GM21619 (cell line): ENCODE measurements at regions not wholly inside any gene's neighbourhood (a gene's known extent, or its start where the extent isn't known, plus 50 kb on each side); places are given as distances from the start of the nearest gene placed in this dataset.

Experiments
- ATAC-seq: cut with Tn5 transposase; IDR thresholded peaks from one replicate; pipeline ENCODE4 v1.9.1; 2021; ENCODE audit not compliant: unreplicated experiment

DNA sequence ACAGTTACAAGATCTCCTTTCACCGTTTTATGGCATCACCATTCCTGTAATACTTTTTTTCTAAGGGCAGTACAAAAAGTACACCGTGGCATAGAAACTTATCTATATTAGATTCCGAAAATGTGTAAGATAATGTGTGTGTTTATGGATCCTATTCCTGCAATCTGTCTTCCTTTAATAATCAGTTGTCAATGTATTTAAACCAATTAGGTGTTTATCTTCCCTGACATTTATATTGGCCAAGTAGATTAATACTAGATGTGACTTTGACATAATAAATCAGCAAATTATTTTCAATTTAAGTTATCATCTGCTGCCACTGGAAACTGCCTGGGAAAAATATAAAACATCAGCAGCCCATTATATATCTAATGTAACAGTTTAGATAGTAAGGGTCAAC lies 770.3 kb upstream of the ADGRL2 start:
- ATAC-seq = no peak

DNA sequence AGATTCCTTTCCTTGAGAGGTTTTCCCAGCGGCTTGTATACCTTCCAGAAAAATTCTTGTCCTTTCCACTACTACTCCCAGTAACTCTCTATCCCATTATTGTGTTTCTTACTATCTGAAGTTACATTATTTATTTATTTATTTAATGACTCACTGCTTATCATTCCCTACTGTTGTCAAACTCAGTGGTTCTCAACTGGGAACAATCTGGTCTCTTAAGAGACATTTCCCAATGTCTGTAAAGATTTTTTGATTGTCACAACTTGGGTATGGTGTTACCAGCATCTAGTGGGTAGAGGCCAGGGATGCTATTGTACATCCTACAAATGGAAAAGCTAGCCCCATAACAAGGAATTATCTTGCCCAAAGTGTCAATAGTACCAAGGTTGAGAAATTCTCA lies 771.5 kb upstream of the ADGRL2 start:
- no peak for ATAC-seq

DNA sequence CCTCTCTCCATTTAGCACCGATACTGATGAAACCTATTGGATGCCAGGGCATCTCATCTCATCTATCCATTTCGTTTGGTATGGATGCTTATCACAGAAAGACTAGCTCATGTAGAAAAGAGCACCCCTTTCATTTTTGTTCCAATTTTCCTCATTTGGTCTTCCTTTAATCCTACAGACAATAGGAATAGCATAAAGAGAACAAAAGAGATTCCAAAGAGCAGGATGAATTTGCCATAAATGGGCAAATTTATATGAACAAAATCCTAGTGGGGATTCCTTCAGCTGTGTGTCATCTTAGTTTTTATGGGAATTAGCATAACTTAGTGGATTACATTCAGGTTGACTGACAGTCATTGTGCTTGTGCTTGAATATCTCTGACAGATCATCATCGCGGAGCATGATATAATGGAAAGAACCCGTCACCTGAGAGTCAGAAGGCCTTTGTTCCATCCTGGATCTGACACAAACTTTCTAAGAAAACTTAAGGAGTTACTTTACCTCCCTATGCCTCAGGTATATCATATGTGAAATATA lies 777.5 kb upstream of the ADGRL2 start:
- no peak for ATAC-seq

DNA sequence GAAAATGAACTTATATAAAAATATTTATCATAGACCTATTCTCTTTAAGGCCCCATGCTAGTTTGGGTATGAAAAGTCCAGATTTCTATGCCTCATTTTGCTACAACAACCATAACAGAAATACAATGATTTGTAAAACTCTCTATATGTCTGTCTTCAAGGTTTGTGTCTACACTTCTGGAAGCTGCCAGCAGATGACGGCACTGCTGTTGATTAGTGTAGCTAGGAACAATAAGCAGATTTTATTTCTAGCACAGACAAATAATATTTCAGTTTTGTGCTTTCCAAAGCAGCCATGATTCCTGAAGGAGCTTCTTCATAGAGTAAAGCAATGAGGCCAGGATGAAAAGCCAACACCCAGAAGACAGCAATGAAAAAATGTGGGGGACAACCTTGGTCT lies 779.6 kb upstream of the ADGRL2 start:
- no peak for ATAC-seq

DNA sequence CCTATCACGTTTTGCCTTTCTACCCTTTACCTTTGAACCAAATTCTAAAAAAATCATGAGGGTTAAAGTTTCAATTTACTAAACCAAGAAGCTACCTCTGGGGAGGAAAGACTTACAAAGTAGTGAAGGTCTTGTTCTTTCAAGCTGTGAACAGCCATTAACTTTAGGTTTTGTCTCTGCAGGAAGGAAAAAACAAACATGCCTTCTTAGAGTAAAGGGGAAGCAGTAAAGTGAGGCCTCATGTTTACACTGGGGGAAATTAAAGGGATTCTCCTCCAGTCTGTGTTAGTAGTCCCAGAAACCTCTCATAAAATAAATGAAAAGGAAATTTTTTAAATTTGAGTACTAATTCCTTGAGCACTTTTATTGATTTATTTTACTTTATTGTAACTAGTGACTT lies 780.2 kb upstream of the ADGRL2 start:
- no peak for ATAC-seq

DNA sequence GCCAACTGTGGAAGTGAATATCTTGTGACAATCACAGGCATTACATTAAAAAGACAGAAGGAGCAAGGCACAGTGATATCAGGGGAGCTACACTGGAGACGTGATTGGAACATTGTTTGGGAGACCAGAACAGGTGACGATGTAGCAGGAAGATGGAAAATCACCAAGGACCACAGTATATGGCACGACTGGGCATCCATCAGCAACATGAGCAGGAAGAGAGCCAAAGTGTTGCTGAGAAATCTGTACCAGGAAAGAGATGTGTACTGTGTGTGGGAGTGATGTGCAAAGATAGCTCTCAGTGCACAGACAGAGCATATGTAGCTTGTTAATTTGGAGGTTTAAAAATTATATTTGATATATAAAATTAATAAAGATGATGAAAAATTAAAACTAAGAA lies 790.6 kb upstream of the ADGRL2 start:
- ATAC-seq = no peak

DNA sequence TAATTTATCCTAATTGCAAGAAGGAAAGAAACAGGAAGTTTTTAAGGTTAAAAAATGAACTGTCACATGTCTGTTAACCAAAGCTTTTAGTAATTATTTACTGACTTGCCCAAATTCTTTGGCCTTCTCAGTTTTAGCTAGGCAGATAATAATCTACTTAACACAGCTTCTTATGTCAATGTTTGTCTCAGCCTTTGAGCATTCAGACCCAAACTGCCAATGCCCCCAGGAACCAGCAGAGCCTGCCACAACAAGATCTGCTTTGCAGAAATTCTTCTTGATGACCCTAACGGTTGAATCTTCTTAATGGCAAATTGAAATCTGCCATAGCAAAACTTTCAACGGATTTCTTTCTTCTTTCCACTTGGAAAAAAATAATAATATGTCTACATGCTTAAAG lies 792.4 kb upstream of the ADGRL2 start:
- no peak for ATAC-seq

DNA sequence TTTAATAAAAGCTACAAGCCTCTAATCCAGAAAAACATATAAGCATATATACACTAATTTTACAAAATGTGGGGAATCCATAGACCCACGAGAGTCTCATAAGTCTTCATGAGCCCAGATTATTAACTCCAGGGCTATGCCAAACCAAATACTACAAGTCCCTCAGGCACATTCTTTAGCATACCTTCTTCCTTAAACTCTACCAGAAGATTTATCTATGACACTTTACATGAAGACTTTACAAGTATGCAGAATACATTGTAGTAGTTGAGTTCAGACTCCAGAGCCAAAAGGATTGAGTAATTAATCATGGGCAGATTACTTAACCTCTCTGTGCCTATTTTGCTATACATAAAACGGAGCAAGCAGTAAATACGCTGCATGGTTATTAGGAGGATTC lies 793.7 kb upstream of the ADGRL2 start:
- no peak for ATAC-seq

DNA sequence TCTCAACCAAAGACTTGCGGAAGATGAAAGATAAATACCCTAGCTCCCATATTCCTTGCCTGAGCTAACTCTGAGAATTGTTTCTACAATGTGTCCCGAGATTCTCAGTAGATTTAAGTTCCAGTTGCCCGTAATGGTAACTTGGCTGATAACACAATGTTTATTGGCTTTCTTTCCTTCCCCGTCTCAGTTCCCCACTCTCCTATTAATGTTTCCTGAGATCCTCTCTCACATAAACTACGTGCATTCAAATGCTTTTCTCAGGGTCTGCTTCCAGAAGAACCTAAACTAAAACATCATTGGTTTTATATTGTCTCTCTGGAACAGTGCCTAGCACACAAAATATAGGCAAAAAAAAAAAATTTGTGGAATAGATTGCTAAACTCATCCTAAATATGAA lies 794.2 kb upstream of the ADGRL2 start:
- ATAC-seq = no peak

DNA sequence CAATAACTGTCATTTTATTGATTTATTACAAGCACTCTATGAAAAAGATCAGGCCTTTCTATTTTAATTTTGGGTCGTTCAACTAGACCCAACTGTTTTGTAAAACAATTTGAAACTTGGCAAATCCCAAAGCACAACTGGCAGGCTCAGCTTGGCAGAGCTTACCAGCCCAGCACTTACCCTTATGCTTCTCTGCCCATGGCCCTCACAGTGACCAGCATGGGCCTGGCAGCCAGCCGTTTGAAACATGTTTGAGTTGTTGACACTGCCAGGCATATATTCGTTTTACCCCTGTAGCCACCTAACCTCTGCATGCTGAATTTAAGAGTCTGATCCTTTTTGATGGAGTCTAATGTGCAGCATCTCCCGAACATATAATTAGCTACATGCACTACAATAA lies 796.7 kb upstream of the ADGRL2 start:
- ATAC-seq = no peak

DNA sequence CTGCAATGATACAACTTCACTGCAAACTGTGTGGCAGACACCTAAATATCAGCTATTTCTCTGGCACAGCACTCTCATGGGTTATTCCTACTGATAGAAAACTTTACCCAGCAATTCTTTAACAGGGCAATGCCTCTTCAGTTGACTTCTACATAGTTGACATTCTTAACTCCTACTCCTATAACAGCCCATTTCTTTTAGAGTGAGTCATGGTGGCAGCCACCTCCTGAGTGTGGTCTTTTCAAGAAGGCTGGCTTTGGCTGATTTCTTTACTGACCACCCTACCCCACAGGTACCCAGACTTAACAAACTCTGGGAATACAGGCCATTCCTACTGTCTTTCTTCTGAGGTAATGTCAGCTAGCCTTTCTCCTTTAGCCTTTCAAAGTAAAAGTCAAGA lies 805.8 kb upstream of the ADGRL2 start:
- ATAC-seq = no peak

DNA sequence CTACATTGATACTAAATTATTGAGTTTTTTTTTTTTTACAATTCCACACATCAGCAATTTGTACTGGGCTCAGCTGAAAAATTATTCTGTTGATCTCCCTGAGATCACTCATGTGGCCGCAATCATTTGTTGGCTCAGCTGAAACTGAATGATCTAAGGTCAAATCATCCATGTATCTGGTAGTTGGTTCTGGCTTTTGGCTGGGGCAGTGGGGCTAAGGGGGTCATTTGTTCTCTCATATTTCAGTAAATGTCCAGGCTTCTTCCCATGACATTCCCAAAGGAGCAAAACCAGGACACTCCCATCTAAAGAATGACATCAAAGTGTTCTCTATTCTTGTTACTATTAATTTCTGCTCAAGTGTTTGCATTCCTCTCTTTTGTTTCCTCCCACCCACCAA lies 806.7 kb upstream of the ADGRL2 start:
- no peak for ATAC-seq

DNA sequence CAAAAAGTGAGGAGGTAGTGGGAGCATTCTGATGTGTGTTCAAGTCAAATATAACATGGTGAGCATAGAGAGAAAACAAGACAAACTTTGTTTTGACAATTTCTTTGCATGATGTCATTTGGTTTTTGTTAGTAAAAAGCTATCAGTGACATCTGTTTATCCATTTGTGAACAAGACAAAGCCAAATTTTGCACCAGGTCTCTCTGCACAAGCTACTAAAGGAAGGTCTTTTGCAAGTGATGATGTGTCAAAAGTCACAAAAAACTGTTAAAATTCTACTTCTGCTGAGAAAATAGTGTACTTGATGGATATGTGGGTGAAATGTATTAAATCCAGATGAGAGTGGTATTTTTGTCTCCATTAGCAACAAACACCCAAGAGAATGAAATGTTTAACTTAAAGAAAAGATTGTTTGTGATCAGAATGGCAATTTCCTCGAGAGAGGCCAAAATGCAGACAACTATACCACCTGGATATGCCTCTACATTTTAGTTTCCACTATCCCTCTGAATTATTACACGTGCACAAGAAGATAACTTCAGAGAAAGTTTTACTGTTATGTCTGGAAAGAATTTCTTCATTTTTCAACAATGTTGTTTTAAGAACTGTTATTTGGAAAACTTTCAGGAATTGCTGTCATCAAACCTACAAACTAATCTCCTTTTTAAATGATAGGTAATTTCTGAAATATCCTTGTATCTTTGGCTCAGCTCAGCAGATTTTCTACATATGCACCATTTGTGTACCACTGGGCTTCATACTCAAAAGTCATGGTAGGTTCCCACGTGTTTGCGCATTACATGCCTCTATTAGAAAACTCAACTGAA lies 807.4 kb upstream of the ADGRL2 start:
- ATAC-seq = no peak

DNA sequence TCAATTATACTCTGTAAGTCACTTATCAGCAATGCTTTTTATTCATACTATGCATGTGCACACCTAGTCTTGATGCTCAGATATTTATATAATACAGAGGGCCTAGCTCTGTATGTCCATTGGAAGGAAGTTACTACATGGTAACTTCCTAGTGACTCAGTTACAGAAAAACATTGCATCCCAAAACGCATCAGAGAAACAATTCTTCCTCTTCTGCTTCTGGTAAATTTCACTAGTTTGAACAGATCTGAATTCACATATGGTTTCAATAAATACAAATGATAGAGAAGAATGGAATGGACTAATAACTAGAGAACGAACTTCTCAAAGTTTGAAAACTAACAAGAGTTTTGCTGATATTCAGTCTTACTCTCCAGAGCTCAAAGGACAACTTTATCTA lies 811.3 kb upstream of the ADGRL2 start:
- ATAC-seq = no peak

DNA sequence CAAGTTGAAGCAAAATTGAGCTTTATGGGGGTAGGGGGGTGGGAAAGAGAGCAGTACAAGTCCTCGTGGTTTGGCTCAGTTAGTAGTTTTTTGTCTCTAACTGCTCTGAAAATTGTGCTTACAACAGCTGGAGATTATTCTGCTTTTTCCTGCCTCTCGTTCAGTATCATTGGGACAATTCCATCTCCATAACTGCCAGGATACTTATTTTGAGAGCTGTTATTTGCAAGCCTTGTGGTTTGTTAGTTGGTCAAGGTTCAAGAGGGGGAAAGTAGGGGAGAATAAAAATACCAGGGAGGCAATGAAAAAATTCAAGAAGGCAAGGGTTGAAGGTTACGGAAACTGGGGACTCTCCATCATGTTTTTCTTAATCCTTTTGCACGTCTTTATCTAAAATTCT lies 811.8 kb upstream of the ADGRL2 start:
- ATAC-seq = no peak

DNA sequence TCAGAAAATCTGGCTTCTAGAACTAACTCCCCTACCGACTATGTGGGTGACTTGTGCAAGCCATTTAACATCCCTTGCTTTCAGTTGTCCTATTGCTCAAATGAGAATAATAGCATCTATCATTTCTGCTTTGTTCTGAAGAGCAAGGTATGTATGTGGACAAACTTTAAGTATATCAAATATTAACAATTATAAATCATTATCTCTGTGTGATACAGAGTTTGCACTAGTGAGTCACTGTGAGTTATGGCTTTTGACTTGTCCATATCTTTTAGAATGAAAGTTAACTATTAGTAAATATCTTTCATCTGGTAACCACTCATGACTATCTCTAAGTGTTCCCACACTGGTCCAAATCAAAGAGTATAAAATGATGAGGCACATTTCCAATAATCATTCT lies 812.9 kb upstream of the ADGRL2 start:
- no peak for ATAC-seq

DNA sequence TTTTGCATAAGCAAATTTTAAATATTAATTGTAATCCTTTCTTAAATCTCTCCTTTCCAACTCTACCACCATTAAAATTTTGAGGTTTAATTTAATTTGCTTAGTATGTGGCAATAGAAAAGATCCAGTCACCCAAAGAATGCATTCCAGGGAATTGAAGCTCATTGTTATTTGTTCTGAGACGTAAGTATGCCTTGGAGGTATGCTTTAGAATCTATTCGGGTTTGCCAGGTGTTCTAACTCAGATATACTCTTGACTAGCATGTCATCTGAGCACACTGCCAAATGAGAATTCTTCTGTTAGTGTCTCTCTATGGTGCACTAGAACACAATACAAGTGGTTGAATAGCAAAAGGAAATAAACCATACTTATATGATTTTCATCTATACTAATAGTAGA lies 813.6 kb upstream of the ADGRL2 start:
- ATAC-seq = no peak

DNA sequence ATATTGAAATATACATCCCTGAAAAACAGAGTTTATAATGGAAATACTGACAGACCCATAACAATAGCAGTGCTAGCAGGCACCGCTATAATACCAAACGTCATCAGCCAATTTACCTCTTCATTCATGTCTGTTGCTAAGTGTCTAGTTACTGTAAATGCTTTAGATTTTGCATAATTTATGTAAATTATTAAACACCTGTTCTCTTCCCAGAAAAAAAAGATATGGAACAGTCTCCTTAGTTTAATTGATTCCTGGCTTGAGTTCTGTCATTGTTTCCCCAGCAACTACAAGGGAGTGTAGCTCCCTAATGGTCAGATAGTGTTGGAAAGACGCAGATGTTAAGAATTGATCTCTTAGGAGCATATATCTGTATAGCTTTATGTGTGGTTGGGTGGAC lies 817.9 kb upstream of the ADGRL2 start:
- ATAC-seq = no peak

DNA sequence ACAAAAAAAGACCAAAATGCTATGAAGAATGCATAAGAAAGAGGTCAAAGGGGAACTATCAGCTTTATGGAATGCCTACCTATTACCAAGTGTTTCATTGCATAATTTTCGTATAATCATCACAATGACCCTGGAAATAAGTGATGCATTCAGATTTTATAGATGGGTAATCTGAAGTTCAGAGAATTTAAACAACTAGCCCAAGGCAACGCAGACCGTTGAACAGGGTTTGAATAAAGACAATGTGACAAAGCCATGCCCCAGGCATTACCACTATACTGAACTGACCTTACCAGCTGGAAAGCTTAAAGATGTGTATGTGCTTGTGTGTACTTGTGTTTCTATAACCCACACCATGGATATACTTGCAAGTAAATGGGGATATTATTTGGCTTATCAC lies 827.6 kb upstream of the ADGRL2 start:
- ATAC-seq = no peak

DNA sequence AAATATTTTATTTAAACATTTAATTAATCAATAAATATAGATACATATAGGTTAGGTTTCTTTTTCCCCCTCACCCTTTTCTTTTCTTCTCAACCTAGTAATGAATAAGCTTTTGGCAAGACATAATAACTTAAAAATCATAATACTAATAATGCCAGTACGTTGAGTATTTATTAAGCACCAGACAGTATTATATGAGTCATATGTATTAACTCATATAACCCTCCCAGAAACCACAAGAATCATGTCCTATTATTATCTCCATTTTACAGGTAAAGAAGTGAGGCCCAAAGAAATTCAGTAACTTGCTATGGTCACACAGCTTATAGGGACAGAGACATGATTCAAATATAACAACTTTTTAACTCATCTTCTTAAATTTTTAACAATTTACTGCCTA lies 834.5 kb upstream of the ADGRL2 start:
- no peak for ATAC-seq

DNA sequence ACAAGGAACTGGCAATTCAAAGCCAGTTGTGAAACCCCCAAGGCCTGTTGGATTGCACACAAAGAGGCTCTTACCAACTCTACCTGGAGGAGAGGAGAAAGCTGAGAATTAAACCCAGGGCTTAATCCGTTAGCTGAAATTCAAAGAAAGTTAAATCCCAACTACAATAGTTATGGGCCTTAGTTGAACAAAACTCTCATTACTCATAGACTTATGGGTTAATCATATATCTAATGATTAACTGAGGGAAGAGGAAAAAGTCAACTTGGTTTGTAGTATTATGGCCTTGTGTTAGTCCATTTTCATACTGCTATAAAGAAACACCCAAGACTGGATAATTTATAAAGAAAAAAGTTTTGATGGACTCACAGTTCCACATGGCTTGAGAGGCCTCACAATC lies 838.2 kb upstream of the ADGRL2 start:
- ATAC-seq = no peak

DNA sequence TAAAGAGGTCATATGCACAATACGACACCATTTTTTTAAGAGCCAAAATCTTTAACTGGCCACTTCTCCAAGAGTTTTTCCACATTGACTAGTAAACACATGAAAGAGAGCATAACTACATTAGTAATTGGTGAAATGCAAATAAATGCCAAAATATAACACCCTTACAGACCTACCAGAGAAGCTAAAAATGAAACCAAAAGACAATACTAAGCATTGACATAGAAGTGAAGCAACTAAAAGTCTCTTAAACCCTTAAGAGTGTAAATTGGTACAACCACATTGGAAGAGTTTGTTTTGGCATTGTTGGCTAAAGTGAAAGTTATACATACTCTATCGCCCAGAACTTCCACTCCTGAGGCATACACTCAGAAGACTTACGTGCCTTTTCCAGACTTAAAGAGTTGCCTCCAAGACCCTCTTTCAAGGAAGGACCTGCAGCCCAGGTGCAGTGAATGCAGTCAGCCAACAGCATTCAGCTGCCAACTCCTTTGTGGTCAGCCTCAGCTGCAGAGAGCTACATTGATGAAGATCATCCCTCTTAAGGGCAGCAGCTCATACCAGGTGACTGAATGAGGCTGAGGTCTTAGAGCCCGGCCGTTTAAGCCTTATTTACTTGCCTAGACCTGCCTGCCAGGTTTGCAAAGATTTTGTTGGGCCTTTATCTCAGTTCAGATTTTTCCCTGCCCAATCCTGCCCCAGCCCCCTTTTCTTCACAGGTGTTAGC lies 839.1 kb upstream of the ADGRL2 start:
- ATAC-seq = no peak
